ENCODE measurements at regions not wholly inside any gene's neighbourhood (a gene's known extent, or its start where the extent isn't known, plus 50 kb on each side); places are given as distances from the start of the nearest gene placed in this dataset.

DNA sequence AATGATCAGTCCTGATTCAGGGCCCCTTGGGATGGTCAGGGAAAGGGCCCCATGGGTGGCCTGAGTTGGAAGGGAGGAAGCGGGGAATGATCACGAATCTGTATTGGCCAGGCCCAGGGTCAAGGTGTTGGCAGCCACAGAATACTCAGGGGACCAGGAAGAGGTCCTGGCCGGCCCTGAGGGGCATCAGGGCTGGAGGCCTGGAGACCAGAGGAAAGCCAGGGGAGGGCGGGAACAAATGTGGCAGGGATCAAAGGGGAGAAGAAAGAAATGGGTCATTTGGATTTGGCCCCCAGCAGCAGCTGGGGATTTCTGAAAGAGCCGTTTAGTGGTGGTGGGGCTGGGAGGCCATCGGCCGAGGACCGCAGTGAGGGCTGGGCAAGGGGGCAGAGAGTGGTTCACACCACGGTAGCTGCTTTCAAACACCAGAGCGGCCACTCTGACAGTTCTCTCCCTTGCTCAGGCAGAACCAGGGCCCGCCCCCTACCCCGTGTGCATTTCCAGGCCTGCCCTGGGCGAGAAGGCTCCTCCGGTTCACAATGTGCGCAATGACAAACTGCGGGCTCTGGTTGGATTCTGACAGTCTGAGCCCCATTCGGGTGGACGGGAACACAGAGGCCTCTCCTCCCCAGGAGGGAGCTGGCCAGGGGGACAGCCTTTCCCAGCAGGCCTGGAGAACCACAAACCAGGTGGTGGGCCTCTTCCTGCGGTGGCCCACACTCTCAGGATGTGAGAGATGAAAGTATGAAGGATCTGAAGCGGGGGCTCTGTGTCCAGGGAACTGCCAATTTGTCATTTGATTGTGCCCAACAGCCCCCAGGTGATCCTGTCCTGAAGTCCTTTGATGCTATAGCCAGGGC lies 220.3 kb upstream of the IER5L start:
- no peak for DNase-seq

DNA sequence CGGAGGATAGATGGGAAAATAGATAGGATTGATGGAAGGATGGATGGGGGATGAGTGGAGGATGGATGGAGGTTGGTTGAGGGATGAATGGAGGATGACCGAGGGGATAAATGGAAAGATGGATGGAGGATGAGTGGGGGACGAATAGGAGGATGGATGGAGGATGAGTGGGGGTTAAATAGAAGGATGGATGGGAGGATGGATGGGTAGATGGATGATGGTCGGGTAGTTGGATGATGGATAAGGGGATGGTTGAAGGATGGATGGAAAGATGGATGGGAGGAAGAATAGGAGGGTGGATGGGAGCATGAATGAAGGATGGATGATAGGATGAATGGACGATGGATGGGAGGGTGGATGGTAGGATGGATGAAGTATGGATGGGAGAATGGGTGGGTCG lies 219.3 kb upstream of the IER5L start:
- no peak for DNase-seq

DNA sequence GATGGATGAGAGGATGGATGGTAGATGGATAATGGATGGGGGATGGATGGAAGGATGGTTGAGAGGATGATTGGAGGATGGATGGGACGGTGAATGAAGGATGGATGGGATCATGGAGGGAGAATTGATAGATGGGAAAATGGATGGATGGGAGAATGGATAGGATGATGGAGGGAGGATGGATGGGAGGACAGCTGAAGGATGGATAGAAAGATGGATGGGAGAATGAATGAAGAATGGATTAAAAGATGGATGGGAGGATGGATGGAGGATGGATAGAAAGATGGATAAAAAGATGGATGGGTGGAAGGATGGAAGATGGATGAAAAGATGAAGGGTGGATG lies 218.3 kb upstream of the IER5L start:
- DNase-seq: no peak

DNA sequence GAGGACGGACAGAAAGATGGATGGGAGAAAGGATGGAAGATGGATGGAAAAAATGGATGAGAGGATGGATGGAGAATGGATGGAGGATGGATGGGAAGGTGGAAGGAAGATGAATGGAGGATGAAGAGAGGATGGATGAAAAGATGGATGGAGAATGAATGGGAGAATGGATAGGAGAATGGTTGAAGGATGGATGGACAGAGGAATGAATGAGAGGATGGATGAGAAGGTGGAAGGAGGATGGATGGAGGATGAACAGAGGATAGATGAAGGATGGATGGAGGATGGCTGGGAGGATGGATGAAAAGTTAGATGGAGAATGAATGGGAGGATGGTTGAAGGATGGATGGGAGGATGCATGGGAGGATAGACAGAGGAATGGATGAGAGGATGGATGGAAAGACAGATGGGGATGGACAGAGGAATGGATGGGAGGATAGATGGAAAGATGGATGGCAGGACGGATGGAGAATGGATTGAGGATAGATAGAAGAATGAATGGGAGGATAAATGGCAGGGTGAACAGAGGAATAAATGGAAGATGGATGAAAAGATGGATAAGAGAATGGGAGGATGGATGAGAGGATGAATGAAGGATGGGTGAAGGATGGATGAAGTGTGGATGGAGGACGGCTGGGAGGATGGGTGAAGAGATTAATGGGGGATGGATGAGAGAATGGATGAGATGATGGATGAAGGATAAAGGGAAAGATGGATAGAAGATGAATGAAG lies 217.7 kb upstream of the IER5L start:
- DNase-seq: no peak

DNA sequence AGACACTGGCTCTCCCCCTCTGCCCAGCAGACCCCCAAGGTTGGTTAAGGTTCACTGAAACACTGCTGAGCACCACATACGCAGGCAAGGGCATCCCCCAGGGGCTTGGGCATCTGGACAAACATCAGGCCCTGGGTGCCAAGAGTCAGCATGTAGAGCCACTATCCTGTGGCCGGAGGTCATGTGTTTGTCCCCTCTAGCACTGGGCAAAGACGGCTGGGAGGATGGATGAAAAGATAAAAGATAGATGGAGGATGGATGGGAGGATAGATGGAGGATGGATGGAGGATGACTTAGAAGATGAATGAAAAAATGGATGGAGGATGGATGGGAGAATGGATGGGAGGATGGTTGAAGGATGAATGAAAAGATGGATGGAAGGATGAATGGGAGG lies 216.8 kb upstream of the IER5L start:
- no peak for DNase-seq

DNA sequence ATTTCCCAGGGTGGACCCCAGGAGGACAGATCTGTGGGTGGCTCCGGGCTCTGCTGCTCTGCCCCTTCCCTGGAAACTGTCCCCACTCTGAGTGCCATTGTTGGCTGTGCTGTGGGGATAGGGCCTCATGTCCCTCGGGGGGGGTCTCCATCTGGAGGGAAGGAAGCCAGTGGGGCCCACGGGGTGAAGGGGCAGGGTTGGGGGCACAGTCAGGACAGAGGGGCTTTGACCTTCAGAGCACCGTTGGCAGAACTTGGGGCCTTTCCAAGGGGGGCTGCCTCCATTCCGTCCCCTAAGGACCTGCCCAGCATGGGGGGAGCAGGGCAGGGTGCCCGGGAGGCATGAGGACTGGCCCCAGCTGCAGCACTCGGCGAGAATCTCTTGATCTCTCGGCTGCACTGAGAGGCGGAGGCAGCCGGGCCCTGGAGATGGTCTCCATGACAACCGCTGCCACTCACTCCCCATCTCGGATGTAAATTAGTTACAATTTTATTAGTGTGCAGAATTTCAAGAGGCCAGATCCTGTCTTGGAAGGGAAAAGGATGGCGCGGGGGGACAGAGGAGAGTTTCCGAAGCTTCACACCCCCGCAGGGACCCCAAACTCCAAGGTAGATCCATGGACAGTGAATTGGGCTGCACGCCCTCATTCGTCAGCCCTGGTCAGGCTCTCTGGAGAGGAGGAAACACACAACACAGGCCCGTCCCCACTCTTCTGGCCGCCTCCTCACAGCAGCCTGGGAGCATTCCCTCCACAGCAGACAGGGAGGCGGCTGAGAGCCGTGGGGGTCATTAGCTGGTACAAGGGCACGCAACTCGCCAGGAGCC lies 216.2 kb upstream of the IER5L start:
- peak; percentile 69 for DNase-seq

DNA sequence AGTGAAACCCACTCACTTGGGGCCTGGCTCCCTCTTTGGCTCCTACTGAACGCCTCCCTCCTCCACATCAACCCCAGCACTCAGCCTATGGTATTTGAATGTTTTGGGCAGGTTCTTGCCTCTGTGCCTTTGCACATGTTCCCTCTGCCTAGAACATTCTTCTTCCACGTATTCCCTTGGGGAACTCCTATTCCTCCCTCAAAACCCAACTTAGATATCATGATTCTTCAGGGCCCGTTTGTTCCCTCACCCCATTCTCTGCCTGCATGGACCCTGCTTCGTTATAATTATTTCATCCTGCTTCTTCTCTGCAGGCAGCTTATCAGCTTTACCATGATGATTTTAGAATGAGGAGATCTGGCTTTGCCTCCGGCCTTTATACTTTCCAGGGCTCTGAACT lies 215.0 kb upstream of the IER5L start:
- DNase-seq: no peak

DNA sequence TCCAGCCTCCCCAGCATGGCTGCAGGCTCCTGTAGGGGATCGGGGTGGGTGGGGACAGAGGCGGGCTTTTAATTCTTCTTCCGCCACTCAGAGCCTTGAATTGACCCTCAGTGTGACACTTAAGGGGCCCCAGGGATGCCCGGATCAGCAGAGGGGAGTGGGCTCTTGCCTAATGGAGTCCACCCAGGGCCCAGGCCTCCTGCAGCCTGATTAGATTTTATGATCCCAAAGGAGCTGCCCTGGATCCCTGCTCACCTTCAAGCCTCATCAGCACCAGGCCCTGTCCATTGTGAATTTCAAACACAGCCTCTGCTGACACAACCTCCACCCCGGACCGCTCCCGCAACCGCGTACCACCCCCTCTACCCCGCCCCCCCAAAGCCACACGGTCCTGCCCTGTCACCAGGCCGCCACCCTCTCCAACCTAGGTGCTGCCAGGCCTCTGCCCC lies 214.1 kb upstream of the IER5L start:
- no peak for DNase-seq

DNA sequence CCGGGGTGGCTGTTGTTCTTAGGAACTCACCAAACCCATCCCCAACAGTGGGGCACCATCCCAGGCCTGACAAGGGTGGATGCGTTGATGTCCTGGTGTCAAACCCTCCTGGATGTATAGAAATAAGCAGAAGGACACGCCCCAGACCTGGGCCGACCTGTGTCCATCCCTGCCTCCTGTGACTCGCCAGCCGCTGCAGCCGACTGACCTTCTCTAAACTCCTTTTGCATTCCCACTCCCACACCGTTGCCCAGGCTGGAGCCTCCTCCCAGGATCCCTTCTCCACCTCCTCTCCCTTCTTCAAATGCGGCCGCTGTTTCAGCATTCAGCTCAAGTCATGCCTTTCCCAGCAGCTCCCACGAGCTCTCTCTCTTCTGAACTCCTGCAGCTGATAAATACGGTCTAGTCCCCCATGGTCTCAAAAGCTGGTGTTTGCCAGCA lies 213.2 kb upstream of the IER5L start:
- no peak for DNase-seq

DNA sequence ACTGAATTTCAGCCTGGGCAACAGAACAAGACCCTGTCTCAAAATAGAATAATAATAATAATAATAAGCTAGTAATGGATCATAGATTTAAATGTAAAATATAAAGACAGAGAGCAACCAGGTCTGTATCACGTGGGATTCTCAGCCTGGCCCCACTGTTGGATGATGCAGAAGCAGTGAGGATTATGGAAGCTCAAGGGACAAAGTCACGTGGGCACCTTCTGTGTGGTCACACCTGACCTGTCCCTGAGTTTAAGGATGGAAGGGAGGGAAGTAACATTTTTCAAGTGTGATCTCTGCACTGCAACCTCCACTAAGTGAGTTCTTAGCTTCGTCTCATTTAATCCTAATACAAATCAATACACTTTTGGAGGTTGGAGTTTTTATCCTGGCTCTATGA lies 212.5 kb upstream of the IER5L start:
- no peak for DNase-seq

DNA sequence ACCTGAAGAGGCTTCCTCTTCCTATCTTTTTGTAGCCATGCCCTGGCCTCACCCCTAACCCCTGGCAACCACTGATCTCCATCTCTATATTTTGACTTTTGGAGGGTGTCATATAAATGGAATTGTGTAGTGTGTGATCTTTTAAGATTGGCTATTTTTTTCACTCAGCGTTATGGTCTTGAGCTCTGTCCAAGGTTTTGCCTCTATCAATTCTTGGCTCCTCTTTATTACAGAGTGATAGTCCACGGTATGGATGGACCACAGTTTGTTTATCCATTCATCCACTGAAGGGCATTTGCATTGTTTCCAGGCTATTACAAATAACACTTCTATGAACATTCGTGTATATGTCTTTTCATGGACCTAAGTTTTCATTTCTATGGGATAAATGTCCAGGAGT lies 209.8 kb upstream of the IER5L start:
- no peak for DNase-seq

DNA sequence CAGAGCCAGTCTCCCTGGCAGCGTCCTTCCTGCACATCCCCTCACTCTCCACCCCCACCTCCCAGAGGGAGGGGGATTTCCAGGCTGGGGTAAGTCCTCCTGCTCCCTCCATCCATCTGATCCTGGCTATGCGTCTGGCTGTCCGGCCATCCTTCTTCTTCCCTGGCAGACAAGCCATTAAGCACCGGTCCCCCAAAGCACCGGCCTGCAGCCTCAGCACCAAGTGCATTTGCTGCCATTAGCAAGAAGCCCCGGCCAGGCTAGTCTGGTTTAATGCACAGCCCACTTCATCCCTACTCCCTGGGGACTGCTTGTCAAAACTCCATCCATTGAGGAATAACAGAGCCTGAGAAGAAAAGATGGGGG lies 208.7 kb upstream of the IER5L start:
- DNase-seq: no peak

DNA sequence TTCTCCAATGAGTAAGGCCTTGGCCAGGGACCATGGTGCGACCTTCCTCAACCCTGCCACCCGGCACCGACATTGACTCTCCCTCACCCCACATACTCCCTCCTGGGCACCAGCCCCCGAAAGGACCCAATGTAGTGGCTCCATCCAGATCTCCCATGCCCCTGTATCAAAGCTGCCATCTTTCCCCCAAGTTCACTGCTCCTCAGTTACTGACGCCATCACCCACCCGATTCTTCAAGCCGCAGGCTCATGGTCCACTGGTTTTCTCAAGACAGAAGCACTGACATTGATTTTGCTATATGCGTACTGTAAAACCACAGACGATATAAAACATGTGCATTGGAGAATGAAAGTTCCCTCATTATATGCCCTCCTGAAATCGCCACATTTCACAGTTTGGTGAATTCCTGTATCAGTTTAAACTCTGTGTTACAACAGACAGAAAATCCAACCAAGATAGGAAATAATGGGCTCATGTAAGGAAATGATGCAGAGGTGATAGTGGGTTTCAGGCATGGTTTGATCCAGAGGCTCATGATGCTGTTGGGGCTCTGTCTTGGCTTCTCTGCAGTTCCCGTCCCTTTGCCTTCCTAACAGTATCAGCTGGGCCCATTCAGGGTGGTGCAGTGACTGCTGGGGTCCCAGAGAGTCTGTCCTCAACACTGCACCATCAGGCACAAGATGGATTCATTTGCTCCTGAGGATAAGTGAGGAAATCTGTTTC lies 207.3 kb upstream of the IER5L start:
- DNase-seq: no peak

DNA sequence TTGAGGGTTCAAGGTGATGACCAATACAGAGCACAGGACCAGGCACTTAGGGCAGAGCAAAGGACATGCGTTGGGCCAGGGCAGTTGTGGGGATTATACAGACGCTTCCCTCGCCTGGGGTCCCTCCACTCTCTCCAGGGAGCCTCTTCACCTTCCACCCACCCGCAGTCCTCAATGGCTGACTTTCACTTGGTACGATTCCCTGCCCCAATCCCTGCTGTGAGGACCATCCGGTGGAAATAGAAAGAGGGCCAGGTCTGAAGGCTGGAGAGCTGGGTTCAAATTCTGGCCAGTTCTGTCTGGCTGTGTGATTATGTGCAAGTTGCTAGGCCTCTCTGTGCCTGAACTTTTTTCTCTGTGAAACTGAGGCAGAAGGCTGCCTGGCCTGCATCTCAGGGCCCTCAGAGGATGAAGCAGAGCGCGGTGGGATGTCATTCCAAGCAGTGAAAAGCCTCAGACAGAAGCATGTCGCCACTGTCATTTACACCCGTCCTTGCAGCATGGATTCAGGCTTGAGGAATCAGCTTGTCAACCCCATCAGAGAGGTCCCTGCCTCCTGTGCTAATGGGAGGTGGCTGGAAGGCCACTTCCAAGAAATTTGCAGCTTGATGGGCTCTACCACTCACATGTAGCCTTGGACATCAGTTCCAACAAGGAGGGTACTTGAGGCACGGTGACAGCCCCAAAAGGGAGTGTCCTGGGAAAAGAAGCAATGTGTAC lies 206.6 kb upstream of the IER5L start:
- no peak for DNase-seq

DNA sequence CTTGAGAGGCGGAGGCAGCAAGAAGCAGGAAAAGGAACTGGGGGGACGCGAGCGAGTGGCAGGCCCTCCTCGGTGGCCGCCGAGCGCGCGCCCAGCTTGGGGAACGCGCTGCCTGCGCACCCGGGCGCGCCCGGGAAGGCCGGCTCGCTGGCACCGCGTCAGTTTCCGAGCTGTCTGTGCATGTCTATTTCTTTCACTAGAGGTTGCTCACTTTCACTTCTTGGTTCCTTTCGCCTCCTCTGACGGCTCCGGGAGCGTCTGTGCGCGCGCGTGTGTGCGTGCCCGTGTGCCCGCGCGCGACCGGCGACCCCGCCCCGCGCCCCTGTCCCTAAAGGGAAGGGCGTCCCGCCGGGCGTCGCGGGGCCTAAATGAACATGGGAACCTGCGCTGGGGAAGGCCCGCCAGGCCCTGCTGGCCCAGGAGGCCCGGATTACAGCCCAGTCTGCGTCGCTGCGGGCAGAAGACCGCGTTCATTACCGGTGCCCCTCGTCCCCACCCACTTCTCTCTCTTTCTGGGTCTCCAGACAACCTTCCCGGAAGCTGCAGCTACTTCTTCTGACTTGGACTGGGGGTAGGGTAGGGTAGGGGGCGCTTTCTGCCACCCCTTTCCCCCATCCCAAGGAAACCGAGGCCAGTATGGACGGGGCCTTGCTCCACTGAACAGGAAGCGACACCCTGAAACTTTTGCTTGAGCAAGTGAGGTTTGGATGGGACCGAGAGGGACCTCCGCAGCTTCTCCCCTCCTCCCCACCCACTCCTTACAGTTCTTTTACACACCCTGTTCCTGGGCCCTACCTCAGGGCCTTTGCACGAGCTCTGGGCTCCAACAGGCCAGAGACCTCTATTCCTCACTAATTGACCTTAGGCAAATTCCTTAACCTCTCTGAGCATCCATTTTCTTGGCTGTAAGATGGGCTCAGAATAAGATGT lies 205.8 kb upstream of the IER5L start:
- peak; percentile 88 for DNase-seq

DNA sequence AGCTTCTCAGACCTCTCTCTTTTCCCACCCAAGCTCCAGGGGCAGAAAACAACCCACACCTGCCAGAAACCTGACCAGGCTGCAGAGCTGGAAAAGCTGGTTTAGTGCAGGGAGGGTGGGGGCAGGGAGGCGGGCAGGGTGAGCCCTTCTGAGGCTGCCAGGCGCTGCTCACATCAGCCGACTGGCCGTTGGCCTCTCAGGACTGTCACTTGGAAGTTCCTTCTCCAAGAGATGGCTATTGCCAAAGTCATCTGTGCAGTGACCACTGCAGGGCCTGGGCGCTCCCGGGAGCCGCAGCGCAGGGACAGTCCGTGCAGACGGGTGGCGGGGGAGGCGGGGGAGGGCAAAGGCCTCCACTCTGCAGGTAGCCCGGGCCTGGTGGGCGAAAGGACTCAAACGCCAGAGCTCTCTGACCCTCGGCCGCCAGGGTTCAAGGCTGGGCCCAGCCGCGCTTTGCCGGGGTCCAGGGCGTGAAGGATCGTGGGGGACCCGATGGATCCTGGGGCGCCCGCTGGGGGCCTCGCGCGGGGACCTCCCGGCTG lies 205.0 kb upstream of the IER5L start:
- peak; percentile 97 for DNase-seq

DNA sequence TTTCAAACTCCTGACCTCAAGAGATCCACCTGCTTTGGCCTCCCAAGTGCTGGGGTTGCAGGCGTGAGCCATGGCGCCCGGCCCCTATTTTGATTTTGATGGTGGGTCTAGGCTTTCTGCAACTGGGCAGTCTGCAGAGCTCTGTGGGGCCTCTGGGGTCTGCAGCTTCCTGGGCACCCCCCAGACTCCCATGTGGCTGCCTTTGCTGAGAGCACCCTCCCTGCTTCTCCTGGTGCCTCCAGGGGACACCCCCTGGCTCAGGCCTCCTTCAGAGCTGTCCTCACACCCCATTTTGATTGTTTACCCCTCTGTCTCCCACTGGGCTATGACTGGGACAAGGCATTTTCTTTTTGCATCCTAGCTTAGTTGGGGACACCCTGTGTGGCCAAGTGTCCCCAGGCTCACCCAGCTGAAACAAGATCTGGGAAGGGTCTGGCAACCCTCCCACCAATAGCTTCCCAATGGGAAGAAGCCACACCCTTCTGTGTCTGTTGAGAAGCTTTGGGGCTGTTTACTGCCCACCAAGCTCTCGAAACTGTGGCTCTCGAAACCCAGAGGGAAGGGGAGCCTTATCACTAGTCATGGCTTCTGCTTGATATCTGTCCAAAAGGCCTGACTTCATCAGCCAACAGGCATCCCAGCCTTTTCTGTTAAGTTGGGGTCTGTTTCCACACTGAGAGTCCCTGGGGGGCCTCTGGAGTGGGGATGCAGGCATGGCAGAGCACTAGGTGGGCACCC lies 204.4 kb upstream of the IER5L start:
- peak; percentile 83 for DNase-seq

DNA sequence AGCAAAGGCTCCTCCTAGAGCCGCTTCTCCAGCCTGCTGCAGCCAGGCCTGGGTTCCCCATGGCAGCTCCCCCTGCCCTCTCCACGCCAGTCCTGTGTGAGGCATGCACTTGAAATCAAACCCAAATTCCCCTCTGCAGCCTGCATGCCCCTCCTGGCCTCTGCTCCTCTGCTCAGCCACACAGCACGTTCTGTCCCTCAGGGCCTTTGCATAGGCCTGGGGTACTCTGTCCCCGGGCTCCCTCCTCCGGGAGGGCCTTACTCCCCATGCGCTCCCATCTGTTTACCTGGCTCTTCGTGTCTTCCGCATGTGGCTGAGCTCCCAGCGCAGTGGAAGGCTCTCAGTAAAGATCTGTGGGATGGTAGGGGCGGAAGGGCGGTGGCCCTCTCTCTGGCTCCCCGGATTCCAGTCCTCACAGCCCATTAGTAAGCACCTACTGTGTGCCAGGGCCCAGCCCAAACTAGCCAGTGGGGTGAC lies 203.5 kb upstream of the IER5L start:
- no peak for DNase-seq

DNA sequence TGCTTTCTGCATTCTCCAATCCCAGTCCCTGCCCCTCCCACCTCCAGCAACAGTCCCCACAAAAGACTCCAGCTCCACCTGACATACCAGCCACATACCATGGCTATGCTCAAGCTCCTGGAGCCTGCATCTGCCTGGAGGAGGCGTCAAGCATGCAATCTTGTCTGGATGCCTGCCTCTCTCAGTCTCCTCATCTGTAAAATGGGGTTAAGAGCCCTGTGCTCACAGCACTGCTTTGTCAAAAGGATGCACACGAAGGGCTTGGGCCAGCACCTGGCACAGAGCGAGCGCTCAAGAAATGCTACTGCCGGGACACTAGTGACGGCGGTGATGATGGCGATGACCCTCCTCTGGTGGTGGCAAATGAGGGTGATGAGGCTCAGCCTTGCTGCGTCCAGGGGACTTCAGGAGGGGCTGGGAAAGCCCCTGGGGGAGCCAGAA lies 202.9 kb upstream of the IER5L start:
- no peak for DNase-seq

DNA sequence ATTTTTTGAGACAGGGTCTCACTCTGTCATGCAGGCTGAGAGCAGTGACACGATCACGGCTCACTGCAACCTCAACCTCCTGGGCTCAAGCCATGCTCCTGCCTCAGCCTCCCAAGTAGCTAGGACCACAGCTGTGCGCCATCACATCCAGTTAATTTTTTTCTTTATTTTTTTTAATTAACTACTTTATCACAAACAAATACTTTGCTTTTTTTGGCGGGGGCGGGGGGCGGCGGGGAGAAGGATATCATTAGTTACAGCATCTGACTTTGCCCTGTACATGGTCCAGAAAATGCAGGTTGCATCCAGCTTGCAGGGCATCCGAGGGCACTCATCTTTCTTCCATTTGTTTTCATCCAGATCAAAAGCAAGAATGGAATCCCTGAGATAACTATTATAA lies 201.8 kb upstream of the IER5L start:
- no peak for DNase-seq
